Stimulated activated CD4-positive, alpha-beta T cell treated with anti-CD3 and anti-CD28 coated beads, TNF-alpha, amount 100 ng/mL, for 4 hours (primary cell): ENCODE measurements at regions not wholly inside any gene's neighbourhood (a gene's known extent, or its start where the extent isn't known, plus 50 kb on each side); places are given as distances from the start of the nearest gene placed in this dataset.
A peak's percentile ranks its signal among the peaks of the same experiment; 100 is the strongest.

Source experiments
- DNase-seq, 3 experiments: peaks; one replicate each; pipeline ENCODE4 v3.0.0-alpha.2; 2020; ENCODE audit warnings: low read depth in 3 of 3

GRCh38 chr2:207236156-207236935 lies 70.6 kb upstream of the KLF7 start:
- no peak for DNase-seq

- DNase-seq = peak in 1 of 3 experiments; percentile 3
Observed at GRCh38 chr2:207238831-207239701, 73.3 kb upstream of the KLF7 start.

GRCh38 chr2:207239754-207240494 lies 74.2 kb upstream of the KLF7 start:
- no peak for DNase-seq

GRCh38 chr2:207240649-207241048 lies 74.9 kb upstream of the KLF7 start:
- no peak for DNase-seq

GRCh38 chr2:207241198-207241597 lies 75.5 kb upstream of the KLF7 start:
- DNase-seq = no peak

- no peak for DNase-seq
Observed at GRCh38 chr2:207243601-207244000, 77.9 kb upstream of the KLF7 start.

- DNase-seq = no peak
Observed at GRCh38 chr2:207244971-207245925, 79.5 kb upstream of the KLF7 start.

GRCh38 chr2:207248702-207249377 lies 83.1 kb upstream of the KLF7 start:
- no peak for DNase-seq

GRCh38 chr2:207251022-207251421 lies 85.3 kb upstream of the KLF7 start:
- DNase-seq = no peak

GRCh38 chr2:207251573-207252192 lies 85.9 kb upstream of the KLF7 start:
- DNase-seq = no peak

- DNase-seq = no peak
Observed at GRCh38 chr2:207252416-207252815, 86.7 kb upstream of the KLF7 start.

- DNase-seq = no peak
Observed at GRCh38 chr2:207252979-207253645, 87.4 kb upstream of the KLF7 start.

GRCh38 chr2:207253666-207254345 lies 88.1 kb upstream of the KLF7 start:
- DNase-seq = no peak

GRCh38 chr2:207254591-207255464 lies 89.1 kb upstream of the KLF7 start:
- DNase-seq = no peak

- no peak for DNase-seq
Observed at GRCh38 chr2:207255565-207256470, 90.1 kb upstream of the KLF7 start.

GRCh38 chr2:207256476-207257207 lies 90.9 kb upstream of the KLF7 start:
- no peak for DNase-seq
